ENCODE measurements at regions not wholly inside any gene's neighbourhood (a gene's known extent, or its start where the extent isn't known, plus 50 kb on each side); places are given as distances from the start of the nearest gene placed in this dataset.
"Not testable (repeated sequence)": the region's sequence is repeated elsewhere in the genome, so short reads cannot be mapped to it uniquely, and the experiment has no call there.

DNA sequence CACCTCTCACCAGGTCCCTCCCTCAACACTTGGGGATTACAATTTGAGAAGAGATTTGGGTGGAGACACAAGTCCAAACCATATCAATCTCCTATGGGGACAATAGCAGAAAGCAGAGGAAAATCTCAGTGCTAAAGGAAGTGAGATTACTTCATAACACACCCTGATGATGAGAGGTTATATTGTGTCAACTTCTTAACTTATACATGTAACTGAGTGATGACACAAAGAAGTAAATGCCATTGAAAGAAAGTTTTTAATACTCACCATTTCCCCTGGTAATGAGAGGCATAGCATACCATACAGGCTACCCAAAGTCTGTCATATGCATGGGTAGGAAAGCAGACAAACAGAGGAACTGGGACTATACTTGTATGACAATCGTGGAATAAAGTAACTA lies 137.2 kb downstream of the MMUT start:
- Mint-ChIP-seq H3K4me1 (no peaks in the 10 kb centered on the region), H3K27ac (no peak overlapping the region)
- H3K27ac ChIP-seq (ENCODE audit: low read length) = no peak overlapping the region

DNA sequence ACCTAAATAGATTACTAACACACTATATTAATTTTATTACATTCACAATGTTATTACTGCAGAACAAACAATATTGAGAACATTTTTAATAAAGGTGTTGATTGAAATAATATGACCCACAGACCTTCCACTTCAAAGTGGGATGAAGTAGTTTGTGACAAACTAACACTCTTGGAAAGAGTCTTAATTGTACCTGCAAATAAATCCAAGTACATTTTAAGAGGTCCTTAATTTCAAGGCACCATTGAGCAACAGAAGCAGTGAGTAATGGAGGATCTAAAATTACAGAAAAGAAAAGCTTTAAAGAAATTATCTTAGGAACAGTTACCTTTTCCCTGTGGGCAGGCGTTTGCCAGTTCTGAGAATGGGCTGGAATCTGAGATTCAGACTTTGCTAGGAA lies 140.2 kb downstream of the MMUT start:
- no peaks in the 10 kb centered on the region for H3K36me3 ChIP-seq (ENCODE audit: control insufficient read depth, insufficient read depth, low read length)
- no peak for DNase-seq
- Mint-ChIP-seq H3K4me3 (no peak overlapping the region), H3K9me3 (peaks cover 9 to 10% of the 10 kb centered on the region in 2 donors), H3K27ac (no peak overlapping the region), H3K36me3 (no peaks in the 10 kb centered on the region), H3K27me3 (ENCODE audit: low read depth in 2 of 2) (no peaks in the 10 kb centered on the region), H3K4me1 (no peaks in the 10 kb centered on the region)
- TF ChIP-seq, protein P1, sequence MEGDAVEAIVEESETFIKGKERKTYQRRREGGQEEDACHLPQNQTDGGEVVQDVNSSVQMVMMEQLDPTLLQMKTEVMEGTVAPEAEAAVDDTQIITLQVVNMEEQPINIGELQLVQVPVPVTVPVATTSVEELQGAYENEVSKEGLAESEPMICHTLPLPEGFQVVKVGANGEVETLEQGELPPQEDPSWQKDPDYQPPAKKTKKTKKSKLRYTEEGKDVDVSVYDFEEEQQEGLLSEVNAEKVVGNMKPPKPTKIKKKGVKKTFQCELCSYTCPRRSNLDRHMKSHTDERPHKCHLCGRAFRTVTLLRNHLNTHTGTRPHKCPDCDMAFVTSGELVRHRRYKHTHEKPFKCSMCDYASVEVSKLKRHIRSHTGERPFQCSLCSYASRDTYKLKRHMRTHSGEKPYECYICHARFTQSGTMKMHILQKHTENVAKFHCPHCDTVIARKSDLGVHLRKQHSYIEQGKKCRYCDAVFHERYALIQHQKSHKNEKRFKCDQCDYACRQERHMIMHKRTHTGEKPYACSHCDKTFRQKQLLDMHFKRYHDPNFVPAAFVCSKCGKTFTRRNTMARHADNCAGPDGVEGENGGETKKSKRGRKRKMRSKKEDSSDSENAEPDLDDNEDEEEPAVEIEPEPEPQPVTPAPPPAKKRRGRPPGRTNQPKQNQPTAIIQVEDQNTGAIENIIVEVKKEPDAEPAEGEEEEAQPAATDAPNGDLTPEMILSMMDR (IDR thresholded peaks at IDR 0.05) = no peak
- no peaks in the 10 kb centered on the region for H3K27me3 ChIP-seq (ENCODE audit: control insufficient read depth, insufficient read depth, low read length)
- intact Hi-C loops (cut with micrococcal nuclease) = no loop called here
- no peaks in the 10 kb centered on the region for H3K9me3 ChIP-seq (ENCODE audit: control insufficient read depth, insufficient read depth, low read length)
- no peaks in the 10 kb centered on the region for H3K4me1 ChIP-seq (ENCODE audit: control insufficient read depth, insufficient read depth, low read length)
- H3K27ac ChIP-seq (ENCODE audit: low read length) = no peak overlapping the region
- ATAC-seq = no peak
- no peak overlapping the region for H3K4me3 ChIP-seq (ENCODE audit: low read length)
- WGBS (ENCODE audit: insufficient coverage) = 84% methylated on average over 1 of the region's 1 CpG

More for the DNA sequence above, 137.2 kb downstream of the MMUT start:
- Histone ChIP-seq H3K9me3 (ENCODE audit: control insufficient read depth, insufficient read depth, low read length) (no peaks in the 10 kb centered on the region), H3K4me3 (ENCODE audit: low read length) (no peak overlapping the region), H3K4me1 (ENCODE audit: control insufficient read depth, insufficient read depth, low read length) (no peaks in the 10 kb centered on the region), H3K27me3 (ENCODE audit: control insufficient read depth, insufficient read depth, low read length) (no peaks in the 10 kb centered on the region), H3K36me3 (ENCODE audit: control insufficient read depth, insufficient read depth, low read length) (no peaks in the 10 kb centered on the region)
- Mint-ChIP-seq H3K4me3 (no peak overlapping the region), H3K27me3 (ENCODE audit: low read depth in 2 of 2) (no peaks in the 10 kb centered on the region), H3K9me3 (peaks cover 9 to 12% of the 10 kb centered on the region in 2 donors), H3K36me3 (no peaks in the 10 kb centered on the region)
- ATAC-seq (no peak), DNase-seq (no peak)
- TF ChIP-seq, protein P1 (IDR thresholded peaks at IDR 0.05) = no peak
- WGBS (ENCODE audit: insufficient coverage) = 8% methylated on average over 1 of the region's 1 CpG
- intact Hi-C loops (cut with micrococcal nuclease) = no loop called here

DNA sequence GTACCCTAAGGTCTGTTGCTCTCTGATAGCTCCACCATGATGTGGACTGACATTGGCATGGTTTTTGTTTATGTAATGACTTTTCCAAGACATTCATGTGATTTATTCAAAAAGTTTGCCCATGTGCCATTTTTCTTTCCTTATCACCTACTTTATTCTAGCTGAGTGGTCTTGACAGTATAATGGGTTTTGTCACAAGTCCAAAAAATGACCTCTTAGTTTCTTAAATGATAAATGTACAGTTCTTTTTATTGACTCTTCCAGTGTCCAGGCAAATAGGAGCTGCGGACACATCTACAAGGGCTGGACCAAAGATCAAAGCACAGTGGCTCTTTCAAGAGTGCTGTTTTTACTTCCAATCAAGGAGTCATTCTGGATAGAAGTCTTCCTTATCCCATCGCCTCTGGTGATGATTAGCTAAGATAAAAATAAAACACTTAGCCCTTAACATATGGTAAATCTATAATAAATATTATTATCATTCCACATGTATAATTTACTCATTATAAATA lies 141.4 kb downstream of the MMUT start:
- no peak overlapping the region for H3K27ac ChIP-seq (ENCODE audit: low read length)
- Mint-ChIP-seq H3K4me1 (no peaks in the 10 kb centered on the region), H3K27ac (no peak overlapping the region), H3K27me3 (ENCODE audit: low read depth in 2 of 2) (no peaks in the 10 kb centered on the region), H3K9me3 (peaks cover 10 to 11% of the 10 kb centered on the region in 2 donors), H3K36me3 (no peaks in the 10 kb centered on the region), H3K4me3 (no peak overlapping the region)
- TF ChIP-seq, protein P1 (IDR thresholded peaks at IDR 0.05) = no peak
- ATAC-seq (no peak), DNase-seq (no peak)
- 100% methylated on average over 1 of the region's 2 CpGs for WGBS (ENCODE audit: insufficient coverage)
- no peaks in the 10 kb centered on the region for H3K36me3 ChIP-seq (ENCODE audit: control insufficient read depth, insufficient read depth, low read length)
- H3K4me3 ChIP-seq (ENCODE audit: low read length) = no peak overlapping the region
- intact Hi-C loops (cut with micrococcal nuclease) = no loop called here
- H3K4me1 ChIP-seq (ENCODE audit: control insufficient read depth, insufficient read depth, low read length) = no peaks in the 10 kb centered on the region
- no peaks in the 10 kb centered on the region for H3K9me3 ChIP-seq (ENCODE audit: control insufficient read depth, insufficient read depth, low read length)
- H3K27me3 ChIP-seq (ENCODE audit: control insufficient read depth, insufficient read depth, low read length) = no peaks in the 10 kb centered on the region

DNA sequence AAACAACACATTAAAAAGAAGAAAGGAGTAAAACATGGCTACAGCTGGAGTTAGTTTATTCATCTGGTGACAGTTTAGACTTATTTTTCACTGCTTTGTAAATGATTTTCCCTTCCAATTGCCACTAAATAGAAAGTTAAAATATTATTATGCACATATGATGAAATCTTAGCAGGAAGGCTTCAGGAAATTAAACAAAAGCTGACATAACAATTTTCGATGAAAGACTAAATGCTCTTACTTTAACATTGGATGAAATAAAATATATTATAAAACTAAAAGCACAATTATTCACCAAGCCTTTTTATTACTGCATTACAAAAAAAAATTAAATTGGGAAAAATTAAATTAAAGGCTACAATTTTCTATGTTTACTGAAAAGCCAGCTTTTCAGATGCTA lies 158.0 kb downstream of the MMUT start:
- ATAC-seq (no peak), DNase-seq (no peak)
- no CpG with 5 or more reads among the region's 1 CpG for WGBS (ENCODE audit: insufficient coverage)
- Mint-ChIP-seq H3K4me1 (no peaks in the 10 kb centered on the region), H3K27me3 (ENCODE audit: low read depth in 2 of 2) (no peaks in the 10 kb centered on the region), H3K4me3 (no peak overlapping the region), H3K9me3 (peaks cover 6 to 15% of the 10 kb centered on the region in 2 donors), H3K27ac (no peak overlapping the region), H3K36me3 (no peaks in the 10 kb centered on the region)
- Histone ChIP-seq H3K27me3 (ENCODE audit: control insufficient read depth, insufficient read depth, low read length) (no peaks in the 10 kb centered on the region), H3K4me1 (ENCODE audit: control insufficient read depth, insufficient read depth, low read length) (no peaks in the 10 kb centered on the region), H3K27ac (ENCODE audit: low read length) (no peak overlapping the region), H3K9me3 (ENCODE audit: control insufficient read depth, insufficient read depth, low read length) (no peaks in the 10 kb centered on the region), H3K4me3 (ENCODE audit: low read length) (no peak overlapping the region), H3K36me3 (ENCODE audit: control insufficient read depth, insufficient read depth, low read length) (no peaks in the 10 kb centered on the region)
- TF ChIP-seq, protein P1 (IDR thresholded peaks at IDR 0.05) = no peak
- intact Hi-C loops (cut with micrococcal nuclease) = no loop called here

DNA sequence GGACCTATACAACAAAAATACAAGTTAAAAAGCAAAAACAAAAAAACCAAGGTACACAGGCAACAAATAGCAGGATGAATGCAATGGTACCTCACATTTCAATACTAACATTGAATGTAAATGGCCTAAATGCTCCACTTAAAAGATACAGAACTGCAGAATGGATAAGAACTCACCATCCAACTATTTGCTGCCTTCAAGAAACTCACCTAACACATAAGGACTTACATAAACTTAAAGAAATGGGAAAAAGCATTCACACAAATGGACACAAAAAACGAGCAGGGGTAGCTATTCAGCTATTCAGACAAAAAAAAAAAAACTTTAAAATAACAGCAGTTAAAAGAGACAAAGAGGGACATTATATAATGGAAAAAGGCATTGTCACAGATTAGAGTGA lies 158.7 kb downstream of the MMUT start:
- H3K4me1 Mint-ChIP-seq; H3K27me3 Mint-ChIP-seq (ENCODE audit: low read depth in 2 of 2); H3K27ac Mint-ChIP-seq; DNase-seq; H3K4me3 ChIP-seq (ENCODE audit: low read length); H3K9me3 ChIP-seq (ENCODE audit: control insufficient read depth, insufficient read depth, low read length); H3K4me1 ChIP-seq (ENCODE audit: control insufficient read depth, insufficient read depth, low read length); ATAC-seq; H3K36me3 Mint-ChIP-seq; H3K36me3 ChIP-seq (ENCODE audit: control insufficient read depth, insufficient read depth, low read length); H3K27ac ChIP-seq (ENCODE audit: low read length); H3K27me3 ChIP-seq (ENCODE audit: control insufficient read depth, insufficient read depth, low read length); H3K4me3 Mint-ChIP-seq; intact Hi-C loops (cut with micrococcal nuclease): not testable (repeated sequence)
- H3K9me3 Mint-ChIP-seq = peaks cover 6 to 15% of the 10 kb centered on the region in 2 donors
- WGBS (ENCODE audit: insufficient coverage) = no CpG with 5 or more reads among the region's 1 CpG

Data from natural killer cell (primary cell).